SH-SY5Y (cell line): ENCODE measurements at regions not wholly inside any gene's neighbourhood (a gene's known extent, or its start where the extent isn't known, plus 50 kb on each side); places are given as distances from the start of the nearest gene placed in this dataset.

ENCODE experiments used
- GATA2 ChIP-seq: IDR thresholded peaks from 2 replicates; pipeline ENCODE4 v1.6.1; 2011; ENCODE audit warnings: mild to moderate bottlenecking, low read depth, low read length
- GATA3 ChIP-seq: IDR thresholded peaks from 2 replicates; pipeline ENCODE4 v1.6.1; 2011; ENCODE audit warnings: low read depth, mild to moderate bottlenecking, low read length, moderate library complexity

GRCh38 chr2:56674084-56674483 lies 490.3 kb downstream of the CCDC85A start:
- TF ChIP-seq GATA3 (no peak), GATA2 (no peak)
